HG02981 (cell line): ENCODE measurements at regions not wholly inside any gene's neighbourhood (a gene's known extent, or its start where the extent isn't known, plus 50 kb on each side); places are given as distances from the start of the nearest gene placed in this dataset.

Experiments used
- ATAC-seq: cut with Tn5 transposase; IDR thresholded peaks from one replicate; pipeline ENCODE4 v1.9.1; 2021; ENCODE audit warnings: mild to moderate bottlenecking, moderate library complexity; ENCODE audit not compliant: unreplicated experiment

GRCh38 chr10:120960725-120961124 lies 109.6 kb downstream of the WDR11 start:
- ATAC-seq = no peak

- ATAC-seq = no peak
These were observed 110.9 kb downstream of the WDR11 start for GRCh38 chr10:120961795-120962755.

- ATAC-seq = no peak
These were observed 111.8 kb downstream of the WDR11 start for GRCh38 chr10:120962756-120963593.

GRCh38 chr10:120963594-120964220 lies 112.5 kb downstream of the WDR11 start:
- no peak for ATAC-seq

- ATAC-seq = no peak
These were observed 115.5 kb downstream of the WDR11 start for GRCh38 chr10:120966657-120967045.

- peak; percentile 64 for ATAC-seq
These were observed 118.1 kb downstream of the WDR11 start for GRCh38 chr10:120969219-120969645.

- no peak for ATAC-seq
These were observed 119.7 kb downstream of the WDR11 start for GRCh38 chr10:120970595-120971529.

GRCh38 chr10:120971671-120972070 lies 120.5 kb downstream of the WDR11 start:
- ATAC-seq = no peak

GRCh38 chr10:120972259-120972658 lies 121.1 kb downstream of the WDR11 start:
- ATAC-seq = no peak

GRCh38 chr10:120975072-120975867 lies 124.1 kb downstream of the WDR11 start:
- no peak for ATAC-seq

- no peak for ATAC-seq
These were observed 124.7 kb downstream of the WDR11 start for GRCh38 chr10:120975868-120976225.

- ATAC-seq = no peak
These were observed 126.7 kb downstream of the WDR11 start for GRCh38 chr10:120977897-120978296.

- no peak for ATAC-seq
These were observed 127.6 kb downstream of the WDR11 start for GRCh38 chr10:120978589-120979252.

- ATAC-seq = no peak
These were observed 128.5 kb downstream of the WDR11 start for GRCh38 chr10:120979435-120980278.

GRCh38 chr10:120980279-120981255 lies 129.4 kb downstream of the WDR11 start:
- ATAC-seq = no peak

- no peak for ATAC-seq
These were observed 130.6 kb downstream of the WDR11 start for GRCh38 chr10:120981601-120982391.
